Right atrium auricular region (tissue), 2 donors: ENCODE measurements at regions not wholly inside any gene's neighbourhood (a gene's known extent, or its start where the extent isn't known, plus 50 kb on each side); places are given as distances from the start of the nearest gene placed in this dataset.
"Not testable (repeated sequence)": the region's sequence is repeated elsewhere in the genome, so short reads cannot be mapped to it uniquely, and the experiment has no call there.

Source experiments
- DNase-seq: peaks from one replicate; pipeline ENCODE4 v3.0.0-alpha.2; 2019; ENCODE audit warnings: low spot score
- H3K27ac ChIP-seq, 2 donors: fragments of 200-600 bp; sonication (generic); 1 replicate in 1 of 2; 2 replicates in 1 of 2; pipeline ENCODE4 v1.5.1; 2016 to 2019
- H3K27me3 ChIP-seq, 2 donors: fragments of 200-600 bp; sonication (generic); one replicate each; pipeline versions ENCODE4 v1.5.1 to v1.6.0; 2017 to 2019
- H3K36me3 ChIP-seq: fragments of 200-600 bp; sonication (generic); one replicate; pipeline ENCODE4 v1.5.1; 2016
- H3K4me1 ChIP-seq, 2 donors: fragments of 200-600 bp; sonication (generic); one replicate each; pipeline versions ENCODE4 v1.5.1 to v1.6.0; 2017 to 2019
- H3K4me3 ChIP-seq, 2 donors: fragments of 200-600 bp; sonication (generic); 1 replicate in 1 of 2; 2 replicates in 1 of 2; pipeline ENCODE4 v1.5.1; 2017 to 2019; ENCODE audit warnings: mild to moderate bottlenecking in 1 of 2, moderate library complexity in 1 of 2
- H3K9me3 ChIP-seq, 2 donors: fragments of 200-600 bp; sonication (generic); one replicate each; pipeline ENCODE4 v1.5.1; 2019
- TF ChIP-seq, protein P1 (sequence below), 2 donors: fragments of 200-600 bp; sonication (generic); IDR thresholded peaks; one replicate each; pipeline ENCODE4 v1.5.1; 2019; ENCODE audit warnings: antibody characterized with exemption in 2 of 2

DNA sequence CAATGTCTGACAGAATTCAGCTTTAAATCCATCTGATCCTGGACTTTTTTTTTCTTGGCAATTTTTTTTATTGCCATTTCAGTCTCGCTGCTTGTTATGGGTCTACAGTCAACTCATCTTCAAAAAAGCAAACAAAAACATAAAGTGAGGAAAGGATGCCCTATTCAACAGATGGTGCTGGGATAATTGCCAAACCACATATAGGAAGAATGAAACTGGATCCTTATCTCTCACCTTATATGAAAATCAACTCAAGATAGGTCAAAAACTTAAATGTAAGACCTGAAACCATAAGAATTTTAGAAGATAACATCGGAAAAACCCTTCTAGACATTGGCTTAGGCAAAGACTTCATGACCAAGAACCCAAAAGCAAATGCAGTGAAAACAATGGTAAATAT is 389.1 kb upstream of the ST8SIA4 start:
- Histone ChIP-seq H3K27me3 (no peaks in the 10 kb centered on the region), H3K4me3 (no peak overlapping the region), H3K27ac (no peak overlapping the region), H3K4me1 (no peaks in the 10 kb centered on the region), H3K9me3 (peaks cover 0 to 7% of the 10 kb centered on the region in 2 donors), H3K36me3 (no peaks in the 10 kb centered on the region)
- TF ChIP-seq, protein P1, sequence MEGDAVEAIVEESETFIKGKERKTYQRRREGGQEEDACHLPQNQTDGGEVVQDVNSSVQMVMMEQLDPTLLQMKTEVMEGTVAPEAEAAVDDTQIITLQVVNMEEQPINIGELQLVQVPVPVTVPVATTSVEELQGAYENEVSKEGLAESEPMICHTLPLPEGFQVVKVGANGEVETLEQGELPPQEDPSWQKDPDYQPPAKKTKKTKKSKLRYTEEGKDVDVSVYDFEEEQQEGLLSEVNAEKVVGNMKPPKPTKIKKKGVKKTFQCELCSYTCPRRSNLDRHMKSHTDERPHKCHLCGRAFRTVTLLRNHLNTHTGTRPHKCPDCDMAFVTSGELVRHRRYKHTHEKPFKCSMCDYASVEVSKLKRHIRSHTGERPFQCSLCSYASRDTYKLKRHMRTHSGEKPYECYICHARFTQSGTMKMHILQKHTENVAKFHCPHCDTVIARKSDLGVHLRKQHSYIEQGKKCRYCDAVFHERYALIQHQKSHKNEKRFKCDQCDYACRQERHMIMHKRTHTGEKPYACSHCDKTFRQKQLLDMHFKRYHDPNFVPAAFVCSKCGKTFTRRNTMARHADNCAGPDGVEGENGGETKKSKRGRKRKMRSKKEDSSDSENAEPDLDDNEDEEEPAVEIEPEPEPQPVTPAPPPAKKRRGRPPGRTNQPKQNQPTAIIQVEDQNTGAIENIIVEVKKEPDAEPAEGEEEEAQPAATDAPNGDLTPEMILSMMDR (IDR thresholded peaks at IDR 0.05): no peak
- no peak for DNase-seq

DNA sequence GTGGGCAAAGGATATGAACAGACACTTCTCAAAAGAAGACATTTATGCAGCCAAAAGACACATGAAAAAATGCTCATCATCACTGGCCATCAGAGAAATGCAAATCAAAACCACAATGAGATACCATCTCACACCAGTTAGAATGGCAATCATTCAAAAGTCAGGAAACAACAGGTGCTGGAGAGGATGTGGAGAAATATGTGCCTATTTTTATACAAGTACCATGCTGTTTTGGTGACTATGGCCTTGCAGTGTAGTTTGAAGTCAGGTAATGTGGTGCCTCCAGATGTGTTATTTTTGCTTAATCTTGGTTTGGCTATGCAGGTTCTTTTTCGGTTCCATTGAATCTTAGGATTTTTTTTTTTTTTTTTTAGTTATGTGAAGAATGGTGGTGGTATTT is 387.7 kb upstream of the ST8SIA4 start:
- not testable (repeated sequence) for H3K4me3 ChIP-seq, H3K27me3 ChIP-seq, H3K4me1 ChIP-seq, H3K9me3 ChIP-seq, H3K36me3 ChIP-seq, DNase-seq, H3K27ac ChIP-seq

DNA sequence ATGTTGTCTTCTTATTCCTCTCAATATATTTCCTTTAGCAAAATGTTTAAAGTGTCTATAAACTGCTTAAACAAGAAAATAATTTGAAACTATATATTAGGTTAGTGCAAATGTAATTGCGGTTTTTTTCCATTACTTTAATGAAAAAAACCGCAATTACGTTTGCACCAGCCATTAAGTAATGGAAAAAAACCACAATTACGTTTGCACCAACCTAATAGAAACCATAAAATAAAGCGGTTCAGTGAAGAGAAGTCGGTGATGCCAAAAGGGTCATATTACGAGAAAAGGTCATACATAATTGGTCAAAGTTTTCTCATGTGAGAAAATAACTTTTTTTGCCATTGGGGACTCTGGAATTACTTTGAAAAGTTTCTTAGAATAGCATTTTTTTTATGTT is 385.6 kb upstream of the ST8SIA4 start:
- TF ChIP-seq, protein P1 (IDR thresholded peaks at IDR 0.05): no peak
- Histone ChIP-seq H3K4me3 (no peak overlapping the region), H3K27me3 (no peaks in the 10 kb centered on the region), H3K9me3 (peaks cover 0 to 7% of the 10 kb centered on the region in 2 donors), H3K27ac (no peak overlapping the region), H3K36me3 (no peaks in the 10 kb centered on the region), H3K4me1 (no peaks in the 10 kb centered on the region)
- DNase-seq: no peak

DNA sequence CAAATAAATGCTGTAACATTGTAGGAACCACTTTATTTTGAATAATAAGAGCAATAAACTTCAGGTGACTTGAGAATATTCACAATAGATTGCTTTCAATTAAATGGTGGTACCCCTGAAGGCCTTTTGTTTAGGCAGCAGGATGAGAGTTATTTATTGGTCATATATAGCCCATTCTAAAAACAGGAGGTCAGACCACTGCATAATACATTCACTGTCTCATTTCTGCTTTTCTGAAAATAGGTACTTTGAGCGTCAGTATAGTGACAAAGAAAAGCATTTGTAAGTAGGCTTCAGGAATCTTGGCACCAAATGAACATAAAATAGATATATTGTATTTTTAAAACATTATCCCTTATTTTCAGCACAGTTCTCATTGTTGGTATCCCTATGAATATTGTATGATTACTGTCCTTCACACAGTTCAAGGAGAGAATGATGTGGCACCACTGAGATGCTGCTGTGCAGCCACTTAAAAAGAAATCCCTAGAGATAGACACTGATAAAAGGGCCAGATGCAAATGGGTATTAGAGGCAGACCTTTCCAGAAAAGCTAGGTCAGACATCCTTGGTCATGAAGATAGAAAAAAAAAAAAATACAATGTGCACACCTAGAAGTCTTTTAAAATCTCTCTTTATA is 381.8 kb upstream of the ST8SIA4 start:
- H3K36me3 ChIP-seq: no peaks in the 10 kb centered on the region
- no peak overlapping the region for H3K27ac ChIP-seq
- no peak overlapping the region for H3K4me3 ChIP-seq
- TF ChIP-seq, protein P1 (IDR thresholded peaks at IDR 0.05): no peak
- DNase-seq: no peak
- no peaks in the 10 kb centered on the region for H3K4me1 ChIP-seq
- H3K27me3 ChIP-seq: no peaks in the 10 kb centered on the region
- no peaks in the 10 kb centered on the region for H3K9me3 ChIP-seq

DNA sequence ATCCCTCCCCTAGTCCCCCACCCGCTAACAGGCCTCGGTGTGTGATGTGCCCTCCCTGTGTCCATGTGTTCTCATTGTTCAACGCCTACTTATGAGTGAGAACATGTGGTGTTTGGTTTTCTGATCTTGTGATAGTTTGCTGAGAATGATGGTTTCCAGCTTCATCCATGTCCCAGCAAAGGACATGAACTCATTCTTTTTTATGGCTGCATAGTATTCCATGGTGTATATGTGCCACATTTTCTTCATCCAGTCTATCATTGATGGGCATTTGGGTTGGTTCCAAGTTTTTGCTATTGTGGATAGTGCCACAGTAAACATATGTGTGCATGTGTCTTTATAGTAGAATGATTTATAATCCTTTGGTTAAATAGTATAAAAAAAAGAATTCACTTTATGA is 380.9 kb upstream of the ST8SIA4 start:
- not testable (repeated sequence) for H3K27me3 ChIP-seq, DNase-seq, H3K27ac ChIP-seq, H3K36me3 ChIP-seq, H3K4me1 ChIP-seq, H3K4me3 ChIP-seq, H3K9me3 ChIP-seq

DNA sequence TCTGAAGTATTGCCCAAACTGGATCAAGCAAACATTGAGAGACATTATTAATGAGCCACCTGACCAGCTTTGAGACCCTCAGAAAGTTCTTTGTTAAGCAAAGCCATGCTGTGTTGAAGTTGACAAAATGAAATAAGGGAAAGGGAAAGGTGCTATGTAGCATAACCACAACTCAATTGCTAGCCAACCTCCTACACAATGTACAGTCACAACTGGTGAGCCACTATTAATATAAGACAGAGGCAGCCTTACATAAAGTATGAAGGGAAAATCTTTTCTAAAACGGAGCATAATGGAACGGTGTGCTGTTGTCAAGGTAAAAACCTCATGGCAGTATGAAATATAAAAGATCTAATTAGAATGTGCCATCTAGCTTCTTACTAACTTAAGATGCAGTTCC is 375.8 kb upstream of the ST8SIA4 start:
- H3K9me3 ChIP-seq: no peaks in the 10 kb centered on the region
- H3K4me3 ChIP-seq: no peak overlapping the region
- H3K36me3 ChIP-seq: no peaks in the 10 kb centered on the region
- H3K27ac ChIP-seq: no peak overlapping the region
- H3K27me3 ChIP-seq: no peaks in the 10 kb centered on the region
- DNase-seq: no peak
- TF ChIP-seq, protein P1 (IDR thresholded peaks at IDR 0.05): no peak
- no peaks in the 10 kb centered on the region for H3K4me1 ChIP-seq

DNA sequence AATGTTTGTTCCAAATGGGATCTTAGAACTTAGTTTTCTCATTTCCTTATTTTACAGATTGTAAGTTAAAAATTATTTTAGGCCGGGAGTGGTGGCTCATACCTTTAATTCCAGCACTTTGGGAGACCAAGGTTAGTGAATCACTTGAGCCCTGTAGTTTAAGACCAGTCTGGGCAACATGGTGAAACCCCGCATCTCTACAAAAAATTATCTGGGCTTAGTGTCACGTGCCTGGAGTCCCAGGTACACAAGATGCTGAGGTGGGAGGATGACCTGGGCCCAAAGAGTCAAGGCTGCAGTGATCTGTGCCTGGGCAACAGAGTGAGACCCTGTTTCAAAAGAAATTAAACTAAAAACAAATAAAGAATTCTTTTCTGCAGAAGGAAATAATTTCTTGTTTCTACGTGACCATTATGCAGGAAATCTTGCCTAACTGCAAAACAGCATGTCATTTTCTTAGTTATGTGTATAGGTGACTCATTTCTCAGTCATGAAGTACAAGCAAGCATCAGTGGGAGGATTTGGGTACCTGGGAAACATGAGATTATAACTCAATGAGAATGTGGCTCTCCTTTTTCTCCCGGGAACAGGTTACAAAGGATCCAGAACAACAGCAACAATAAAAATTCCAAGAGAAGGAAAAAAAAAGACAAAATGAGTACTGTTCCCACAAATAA is 375.1 kb upstream of the ST8SIA4 start:
- H3K36me3 ChIP-seq: no peaks in the 10 kb centered on the region
- TF ChIP-seq, protein P1 (IDR thresholded peaks at IDR 0.05): no peak
- H3K9me3 ChIP-seq: no peaks in the 10 kb centered on the region

More for the DNA sequence above, 375.1 kb upstream of the ST8SIA4 start:
- Histone ChIP-seq H3K4me1 (no peaks in the 10 kb centered on the region), H3K27ac (no peak overlapping the region), H3K4me3 (no peak overlapping the region), H3K27me3 (no peaks in the 10 kb centered on the region)
- DNase-seq: no peak
